ENCODE measurements at regions not wholly inside any gene's neighbourhood (a gene's known extent, or its start where the extent isn't known, plus 50 kb on each side); places are given as distances from the start of the nearest gene placed in this dataset.

DNA sequence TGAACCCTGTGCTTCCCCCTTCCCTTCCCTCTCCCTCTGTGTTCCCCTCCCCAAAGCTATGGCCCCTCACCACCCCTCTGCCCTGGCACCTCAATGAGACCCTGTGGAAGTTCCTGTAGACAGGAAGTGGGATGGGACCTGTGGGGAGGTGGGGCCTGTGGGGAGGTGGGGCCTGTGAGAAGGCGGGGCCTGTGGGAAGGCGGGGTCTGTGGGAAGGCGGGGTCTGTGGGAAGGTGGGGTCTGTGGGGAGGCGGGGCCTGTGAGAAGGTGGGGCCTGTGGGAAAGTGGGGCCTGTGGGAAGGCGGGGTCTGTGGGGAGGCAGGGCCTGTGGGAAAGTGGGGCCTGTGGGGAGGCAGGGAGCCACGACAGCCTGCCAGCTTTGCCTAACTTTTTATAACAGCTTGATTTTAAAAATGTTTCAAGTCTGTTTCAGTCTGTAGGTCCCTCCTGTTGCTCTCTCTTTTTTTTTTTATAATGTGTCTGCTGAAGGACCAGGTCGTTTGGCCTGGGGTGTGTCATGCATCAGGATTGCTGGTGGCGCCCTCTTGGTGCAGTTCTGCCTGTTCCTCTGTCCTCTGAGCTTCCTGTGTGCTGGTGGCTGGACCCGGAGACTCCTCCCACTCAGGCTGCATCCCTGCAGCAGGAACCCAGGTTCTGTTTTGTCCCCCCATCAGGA lies 70.5 kb upstream of the SLCO4A1 start:
- no peaks in the 10 kb centered on the region for H3K36me3 ChIP-seq (ENCODE audit: control insufficient read depth, insufficient read depth, low read length)
- no peaks in the 10 kb centered on the region for H3K9me3 ChIP-seq (ENCODE audit: control insufficient read depth, insufficient read depth, low read depth, low read length)
- intact Hi-C loops (cut with micrococcal nuclease; ENCODE audit: unreplicated experiment) = no loop called here
- in situ Hi-C loops (cut with HindIII; ENCODE audit: low pct_unique_long_range_greater_than_20kb, low sequenced_read_pairs) = no loop called here
- no TSS peak for BruUV-seq (replicated peaks)
- ChIA-PET POLR2A (interaction anchor here (0.7 kb wide), 1 partner anchor 76 kb away, joined by 13 read pairs; no protein-coding TSS in a partner anchor), CTCF (interaction anchor here (0.7 kb wide), 1 partner anchor 605 kb away, joined by 3 read pairs; no protein-coding TSS in a partner anchor)
- H3K27ac ChIP-seq (ENCODE audit: low read length) = peak overlapping the region; percentile 51; the same call in 1 of the 2 replicates
- no peak for TF ChIP-seq SIN3A (IDR thresholded peaks at IDR 0.05; ENCODE audit: borderline replicate concordance, insufficient read depth, low read depth, low read length)
- no peak for TF ChIP-seq CTCF (IDR thresholded peaks at IDR 0.05)
- no peak for TF ChIP-seq REST (IDR thresholded peaks at IDR 0.05; ENCODE audit: insufficient read depth in 1 of 2, low read depth in 2 of 2, low read length in 1 of 2)
- no peak for TF ChIP-seq TCF7L2 (IDR thresholded peaks at IDR 0.05; ENCODE audit: low read depth, low read length)
- no peak for TF ChIP-seq POLR2AphosphoS5 (IDR thresholded peaks at IDR 0.05; ENCODE audit: low read depth, low read length)
- no peaks in the 10 kb centered on the region for H3K27me3 ChIP-seq (ENCODE audit: control insufficient read depth, insufficient read depth, low read length)
- no peak overlapping the region for H3K4me3 ChIP-seq (ENCODE audit: low read depth in 2 of 2, low read length in 2 of 2)
- H3K4me1 ChIP-seq (ENCODE audit: control insufficient read depth, insufficient read depth, low read length) = peaks cover 11% of the 10 kb centered on the region
- ATAC-seq (peak; percentile 46), DNase-seq (ENCODE audit: low read depth, low spot score) (no peak)

DNA sequence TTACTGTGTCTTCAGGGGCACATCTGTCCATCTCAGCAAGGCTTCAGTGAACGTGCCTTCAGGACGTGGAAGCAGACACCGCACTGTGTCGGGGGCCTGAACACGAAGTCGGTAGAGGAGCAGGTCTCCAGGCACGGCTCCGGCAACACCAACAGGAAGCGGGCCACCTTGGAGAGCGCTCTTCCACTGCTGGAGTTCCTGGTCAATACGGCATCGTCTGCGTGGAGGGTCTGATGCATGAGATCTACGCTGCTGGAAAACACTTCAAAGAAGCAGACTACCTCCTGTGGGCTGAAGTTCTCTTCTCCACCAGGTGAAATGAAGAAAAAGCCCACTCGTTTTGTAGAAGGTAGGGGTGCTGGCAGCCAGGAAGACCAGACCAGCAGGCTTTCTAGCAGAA lies 69.3 kb upstream of the SLCO4A1 start:
- DNase-seq (ENCODE audit: low read depth, low spot score) (no peak), ATAC-seq (no peak)
- Histone ChIP-seq H3K4me1 (ENCODE audit: control insufficient read depth, insufficient read depth, low read length) (peaks cover 4% of the 10 kb centered on the region), H3K27ac (ENCODE audit: low read length) (no peak overlapping the region), H3K36me3 (ENCODE audit: control insufficient read depth, insufficient read depth, low read length) (no peaks in the 10 kb centered on the region), H3K4me3 (ENCODE audit: low read depth in 2 of 2, low read length in 2 of 2) (no peak overlapping the region), H3K27me3 (ENCODE audit: control insufficient read depth, insufficient read depth, low read length) (no peaks in the 10 kb centered on the region), H3K9me3 (ENCODE audit: control insufficient read depth, insufficient read depth, low read depth, low read length) (no peaks in the 10 kb centered on the region)
- no TSS peak for BruUV-seq (replicated peaks)
- CTCF ChIA-PET = no interaction called here
- in situ Hi-C loops (cut with HindIII; ENCODE audit: low pct_unique_long_range_greater_than_20kb, low sequenced_read_pairs) (no loop called here), intact Hi-C loops (cut with micrococcal nuclease; ENCODE audit: unreplicated experiment) (no loop called here)
- POLR2A ChIA-PET = no interaction called here
- TF ChIP-seq REST (IDR thresholded peaks at IDR 0.05; ENCODE audit: insufficient read depth in 1 of 2, low read depth in 2 of 2, low read length in 1 of 2) = peak; percentile 73 to 81
- no peak for TF ChIP-seq POLR2AphosphoS5 (IDR thresholded peaks at IDR 0.05; ENCODE audit: low read depth, low read length)
